Fibroblast of lung (primary cell): ENCODE measurements at regions not wholly inside any gene's neighbourhood (a gene's known extent, or its start where the extent isn't known, plus 50 kb on each side); places are given as distances from the start of the nearest gene placed in this dataset.

Experiments
- EZH2 ChIP-seq: IDR thresholded peaks from 2 replicates; pipeline ENCODE4 v1.5.1; 2012; ENCODE audit warnings: low read length, control low read depth, mild to moderate bottlenecking; ENCODE audit errors: missing control alignments
- TF ChIP-seq, protein P1 (sequence below), 2 donors: IDR thresholded peaks in 1 of 2; conservative IDR thresholded peaks in 1 of 2; 1 replicate in 1 of 2; 2 replicates in 1 of 2; pipeline ENCODE4 v1.5.1; 2011 to 2012; ENCODE audit warnings: low read length in 2 of 2, control low read depth in 1 of 2, inconsistent platforms in 1 of 2, low read depth in 1 of 2, mild to moderate bottlenecking in 1 of 2

DNA sequence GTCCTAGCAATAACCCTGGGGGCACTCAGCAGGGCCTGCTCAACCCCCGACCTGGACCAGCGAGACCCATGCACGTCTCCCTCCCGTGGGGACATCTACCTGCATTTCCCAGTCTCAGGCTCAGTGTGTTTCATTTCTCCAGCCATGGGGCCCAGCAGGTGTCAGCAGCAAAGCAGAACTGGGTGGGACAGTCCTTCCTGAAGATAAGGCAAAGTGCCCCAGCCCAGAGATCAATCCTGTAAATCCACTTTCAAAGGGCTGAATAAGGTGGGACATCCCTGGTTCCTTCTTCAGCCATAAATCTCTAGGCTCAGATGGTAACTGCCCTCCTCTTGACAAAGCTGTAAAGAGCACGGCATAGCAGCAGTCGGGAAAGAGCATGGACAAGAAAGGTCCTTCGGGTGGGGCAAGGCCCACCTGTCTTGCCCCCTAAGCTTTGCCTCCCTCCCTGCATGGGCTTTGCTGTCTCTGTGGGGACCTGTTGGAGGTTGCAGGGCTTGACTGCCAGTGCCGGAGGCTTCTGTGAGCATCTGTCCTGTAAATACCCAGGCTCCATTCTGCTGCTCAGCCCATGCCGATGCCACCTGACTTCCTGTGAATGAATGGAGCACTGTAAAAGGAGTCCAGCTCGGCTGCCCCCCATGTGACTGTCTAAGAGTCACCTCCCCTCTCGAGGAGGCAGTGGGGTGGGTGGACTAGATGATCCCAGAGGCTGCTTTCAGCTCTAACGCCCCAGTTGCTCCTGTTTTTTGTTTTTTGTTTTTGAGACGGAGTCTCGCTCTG lies 84.8 kb upstream of the TBC1D3K start:
- TF ChIP-seq, protein P1, sequence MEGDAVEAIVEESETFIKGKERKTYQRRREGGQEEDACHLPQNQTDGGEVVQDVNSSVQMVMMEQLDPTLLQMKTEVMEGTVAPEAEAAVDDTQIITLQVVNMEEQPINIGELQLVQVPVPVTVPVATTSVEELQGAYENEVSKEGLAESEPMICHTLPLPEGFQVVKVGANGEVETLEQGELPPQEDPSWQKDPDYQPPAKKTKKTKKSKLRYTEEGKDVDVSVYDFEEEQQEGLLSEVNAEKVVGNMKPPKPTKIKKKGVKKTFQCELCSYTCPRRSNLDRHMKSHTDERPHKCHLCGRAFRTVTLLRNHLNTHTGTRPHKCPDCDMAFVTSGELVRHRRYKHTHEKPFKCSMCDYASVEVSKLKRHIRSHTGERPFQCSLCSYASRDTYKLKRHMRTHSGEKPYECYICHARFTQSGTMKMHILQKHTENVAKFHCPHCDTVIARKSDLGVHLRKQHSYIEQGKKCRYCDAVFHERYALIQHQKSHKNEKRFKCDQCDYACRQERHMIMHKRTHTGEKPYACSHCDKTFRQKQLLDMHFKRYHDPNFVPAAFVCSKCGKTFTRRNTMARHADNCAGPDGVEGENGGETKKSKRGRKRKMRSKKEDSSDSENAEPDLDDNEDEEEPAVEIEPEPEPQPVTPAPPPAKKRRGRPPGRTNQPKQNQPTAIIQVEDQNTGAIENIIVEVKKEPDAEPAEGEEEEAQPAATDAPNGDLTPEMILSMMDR (conservative IDR thresholded peaks at IDR 0.05 in 1 of 2, IDR thresholded peaks at IDR 0.05 in 1 of 2; ENCODE audit: low read depth in 1 of 2, low read length in 2 of 2), result no peak
- TF ChIP-seq EZH2, result no peak
